ENCODE measurements at regions not wholly inside any gene's neighbourhood (a gene's known extent, or its start where the extent isn't known, plus 50 kb on each side); places are given as distances from the start of the nearest gene placed in this dataset.

GRCh38 chr12:113702276-113702675 lies 230.6 kb upstream of the LHX5 start:
- TF ChIP-seq CTCF (IDR thresholded peaks at IDR 0.05; ENCODE audit: low read length), result no peak
- no peak for TF ChIP-seq EZH2 (optimal IDR thresholded peaks at IDR 0.05; ENCODE audit: low read depth, low read length)
- no peak for TF ChIP-seq EZH2phosphoT487 (IDR thresholded peaks at IDR 0.05; ENCODE audit: low read length)
